Fibroblast of mammary gland (primary cell): ENCODE measurements at regions not wholly inside any gene's neighbourhood (a gene's known extent, or its start where the extent isn't known, plus 50 kb on each side); places are given as distances from the start of the nearest gene placed in this dataset.

Experiments used
- DNase-seq: peaks from one replicate; pipeline ENCODE4 v3.0.0-alpha.2; 2010; ENCODE audit warnings: low read depth
- H3K4me3 ChIP-seq: 2 replicates; pipeline ENCODE4 v1.5.1; 2011; ENCODE audit warnings: low read depth, mild to moderate bottlenecking, low read length, moderate library complexity; ENCODE audit not compliant: control insufficient read depth
- TF ChIP-seq, protein P1 (sequence below): conservative IDR thresholded peaks from 2 replicates; pipeline ENCODE4 v1.5.1; 2011; ENCODE audit warnings: low read depth, low read length, inconsistent platforms; ENCODE audit not compliant: control insufficient read depth, insufficient read depth

DNA sequence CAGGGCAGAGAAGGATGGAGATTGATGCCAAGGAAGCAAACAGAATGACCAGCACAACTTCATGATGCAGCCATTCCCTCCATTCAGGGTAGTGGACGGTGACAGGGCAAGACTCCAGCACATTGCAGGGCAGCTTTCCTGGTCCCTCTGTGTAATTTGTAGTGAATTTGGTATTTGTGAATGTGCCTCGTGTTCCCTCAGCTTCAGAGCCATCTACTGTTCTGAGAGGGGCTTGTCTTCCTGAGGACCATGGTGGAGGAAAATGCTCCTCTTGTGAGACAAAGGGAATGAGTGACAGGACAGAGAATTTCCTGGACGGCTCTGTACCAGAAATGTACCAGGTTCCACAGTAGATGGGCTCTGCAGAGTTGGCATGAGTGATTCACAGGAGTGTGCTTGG is 132.1 kb downstream of the ADRA2A start:
- TF ChIP-seq, protein P1, sequence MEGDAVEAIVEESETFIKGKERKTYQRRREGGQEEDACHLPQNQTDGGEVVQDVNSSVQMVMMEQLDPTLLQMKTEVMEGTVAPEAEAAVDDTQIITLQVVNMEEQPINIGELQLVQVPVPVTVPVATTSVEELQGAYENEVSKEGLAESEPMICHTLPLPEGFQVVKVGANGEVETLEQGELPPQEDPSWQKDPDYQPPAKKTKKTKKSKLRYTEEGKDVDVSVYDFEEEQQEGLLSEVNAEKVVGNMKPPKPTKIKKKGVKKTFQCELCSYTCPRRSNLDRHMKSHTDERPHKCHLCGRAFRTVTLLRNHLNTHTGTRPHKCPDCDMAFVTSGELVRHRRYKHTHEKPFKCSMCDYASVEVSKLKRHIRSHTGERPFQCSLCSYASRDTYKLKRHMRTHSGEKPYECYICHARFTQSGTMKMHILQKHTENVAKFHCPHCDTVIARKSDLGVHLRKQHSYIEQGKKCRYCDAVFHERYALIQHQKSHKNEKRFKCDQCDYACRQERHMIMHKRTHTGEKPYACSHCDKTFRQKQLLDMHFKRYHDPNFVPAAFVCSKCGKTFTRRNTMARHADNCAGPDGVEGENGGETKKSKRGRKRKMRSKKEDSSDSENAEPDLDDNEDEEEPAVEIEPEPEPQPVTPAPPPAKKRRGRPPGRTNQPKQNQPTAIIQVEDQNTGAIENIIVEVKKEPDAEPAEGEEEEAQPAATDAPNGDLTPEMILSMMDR: no peak
- H3K4me3 ChIP-seq: no peak overlapping the region
- DNase-seq: no peak

- H3K4me3 ChIP-seq: no peak overlapping the region
- TF ChIP-seq, protein P1: no peak
- no peak for DNase-seq
These were observed 132.9 kb downstream of the ADRA2A start for GRCh38 chr10:111209692-111210091.

GRCh38 chr10:111211241-111211640 is 134.4 kb downstream of the ADRA2A start:
- no peak overlapping the region for H3K4me3 ChIP-seq
- TF ChIP-seq, protein P1: no peak
- DNase-seq: no peak

GRCh38 chr10:111211706-111212105 is 134.9 kb downstream of the ADRA2A start:
- TF ChIP-seq, protein P1: no peak
- no peak for DNase-seq
- no peak overlapping the region for H3K4me3 ChIP-seq

DNA sequence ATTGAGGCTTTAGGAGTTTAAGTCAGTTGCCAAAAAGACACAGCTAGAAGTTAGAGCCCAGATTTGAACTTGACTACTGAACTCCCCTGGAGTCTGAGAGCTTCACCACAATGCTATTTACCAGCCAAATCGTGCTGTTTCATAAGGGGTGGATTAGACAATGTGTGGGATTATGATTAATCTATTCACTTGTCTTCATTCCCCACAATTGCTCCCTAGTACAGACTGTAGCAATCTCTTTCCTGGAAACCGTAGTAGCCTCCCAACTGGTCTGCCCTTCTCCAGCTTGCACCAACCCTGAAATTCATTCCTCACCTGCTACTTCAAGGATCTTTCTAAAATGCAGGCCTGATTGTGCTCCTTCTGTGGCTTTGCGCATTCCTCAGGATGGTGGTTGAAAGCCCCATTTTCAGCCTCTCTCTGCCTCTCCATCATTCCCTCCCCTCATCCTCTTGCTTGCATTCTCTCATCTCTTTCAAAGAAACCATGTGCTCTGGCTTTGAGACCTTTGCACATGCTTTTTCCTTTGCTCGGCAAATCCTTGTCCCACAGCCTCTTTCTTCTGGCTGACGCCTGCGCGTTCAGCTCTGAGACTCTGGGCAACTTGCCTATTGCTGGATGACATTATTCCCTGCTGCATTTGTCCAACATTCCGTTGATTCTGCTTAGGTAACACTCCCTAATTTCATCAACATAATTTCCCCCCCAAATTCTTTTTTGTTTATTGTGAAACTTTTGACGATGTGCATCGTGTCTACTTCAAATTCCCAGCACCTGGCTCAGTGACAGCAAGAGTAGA is 145.1 kb downstream of the ADRA2A start:
- no peak overlapping the region for H3K4me3 ChIP-seq
- DNase-seq: no peak

GRCh38 chr10:111222961-111223360 is 146.1 kb downstream of the ADRA2A start:
- no peak overlapping the region for H3K4me3 ChIP-seq
- DNase-seq: no peak
- TF ChIP-seq, protein P1: no peak

More for the DNA sequence above, 145.1 kb downstream of the ADRA2A start:
- TF ChIP-seq, protein P1: no peak
